GM23338 (cell line): ENCODE measurements at regions not wholly inside any gene's neighbourhood (a gene's known extent, or its start where the extent isn't known, plus 50 kb on each side); places are given as distances from the start of the nearest gene placed in this dataset.

ENCODE experiments used
- ATAC-seq: fragments of 200-7000 bp; cut with Tn5 transposase; 3 replicates; pipeline ENCODE4 v1.9.1; 2020
- DNase-seq: peaks from one replicate; pipeline ENCODE4 v3.0.0-alpha.2; 2015; ENCODE audit warnings: low spot score
- H2AFZ ChIP-seq: fragments of 200-600 bp; sonication (generic); 2 replicates; pipeline ENCODE4 v1.8.0; 2016; ENCODE audit warnings: antibody characterized with exemption, mild to moderate bottlenecking, moderate library complexity
- H3F3A ChIP-seq: fragments of 200-600 bp; sonication (generic); replicated peaks from 2 replicates; pipeline ENCODE4 v1.8.0; 2017; ENCODE audit warnings: antibody characterized with exemption, mixed run types, low read depth
- H3K27ac ChIP-seq: fragments of 200-600 bp; sonication (generic); 2 replicates; pipeline ENCODE4 v1.6.1; 2016; ENCODE audit warnings: low read depth
- H3K27me3 ChIP-seq: fragments of 200-600 bp; sonication (generic); 2 replicates; pipeline ENCODE4 v1.8.0; 2016; ENCODE audit warnings: mild to moderate bottlenecking, mixed run types, moderate library complexity; ENCODE audit not compliant: insufficient read depth
- H3K36me3 ChIP-seq: fragments of 200-600 bp; sonication (generic); 2 replicates; pipeline ENCODE4 v1.8.0; 2016; ENCODE audit warnings: mild to moderate bottlenecking; ENCODE audit not compliant: insufficient read depth
- H3K4me1 ChIP-seq: fragments of 200-600 bp; sonication (generic); 2 replicates; pipeline ENCODE4 v1.8.0; 2016; ENCODE audit warnings: mild to moderate bottlenecking, moderate library complexity; ENCODE audit not compliant: insufficient read depth
- H3K4me2 ChIP-seq: fragments of 200-600 bp; sonication (generic); 2 replicates; pipeline ENCODE4 v1.7.1; 2017; ENCODE audit warnings: mixed run types
- H3K4me3 ChIP-seq: fragments of 200-600 bp; sonication (generic); 2 replicates; pipeline ENCODE4 v1.6.1; 2016; ENCODE audit warnings: mixed run types
- H3K79me2 ChIP-seq: fragments of 200-600 bp; sonication (generic); replicated peaks from 2 replicates; pipeline ENCODE4 v1.8.0; 2017; ENCODE audit warnings: mild to moderate bottlenecking; ENCODE audit not compliant: insufficient read depth
- H3K9me2 ChIP-seq: fragments of 200-600 bp; sonication (generic); 2 replicates; pipeline ENCODE4 v1.8.0; 2017; ENCODE audit not compliant: insufficient read depth
- H4K20me1 ChIP-seq: fragments of 200-600 bp; sonication (generic); replicated peaks from 2 replicates; pipeline ENCODE4 v1.8.0; 2017; ENCODE audit warnings: mild to moderate bottlenecking; ENCODE audit not compliant: insufficient read depth
- H3K27ac Mint-ChIP-seq: 2 replicates; pipeline ENCODE4 v1.8.0; 2020; ENCODE audit warnings: inconsistent platforms, mild to moderate bottlenecking, moderate library complexity, mixed read lengths
- H3K27me3 Mint-ChIP-seq: 3 replicates; pipeline ENCODE4 v1.8.0; 2022; ENCODE audit warnings: low read depth, mild to moderate bottlenecking, moderate library complexity, mixed read lengths, inconsistent platforms; ENCODE audit not compliant: insufficient read depth, poor library complexity
- H3K36me3 Mint-ChIP-seq: 3 replicates; pipeline ENCODE4 v1.8.0; 2021; ENCODE audit warnings: low read depth, mild to moderate bottlenecking, inconsistent platforms, moderate library complexity, mixed read lengths
- H3K4me1 Mint-ChIP-seq: 3 replicates; pipeline ENCODE4 v1.8.0; 2020; ENCODE audit warnings: mild to moderate bottlenecking, inconsistent platforms, mixed read lengths
- H3K4me3 Mint-ChIP-seq: 3 replicates; pipeline ENCODE4 v1.8.0; 2021; ENCODE audit warnings: moderate library complexity, mild to moderate bottlenecking, inconsistent platforms, mixed read lengths
- H3K9me3 Mint-ChIP-seq: 3 replicates; pipeline ENCODE4 v1.8.0; 2020; ENCODE audit warnings: moderate library complexity, mild to moderate bottlenecking, inconsistent platforms, mixed read lengths
- CTCF ChIP-seq, 2 experiments: fragments of 200-600 bp in 1 of 2; sonication (generic) in 1 of 2; conservative IDR thresholded peaks; 2 replicates each; pipeline versions ENCODE4 v1.5.1 to v1.6.1; 2016 to 2017; ENCODE audit warnings: antibody characterized with exemption in 2 of 2, low read depth in 2 of 2, mild to moderate bottlenecking in 2 of 2, moderate library complexity in 1 of 2
- EZH2 ChIP-seq: fragments of 200-600 bp; sonication (generic); IDR thresholded peaks from one replicate; pipeline ENCODE4 v1.8.0; 2017; ENCODE audit warnings: antibody characterized with exemption, mild to moderate bottlenecking, low read depth; ENCODE audit not compliant: unreplicated experiment
- NANOG ChIP-seq: IDR thresholded peaks from 2 replicates; pipeline ENCODE4 v1.6.1; 2016; ENCODE audit warnings: antibody characterized with exemption, borderline replicate concordance
- STAT1 ChIP-seq: IDR thresholded peaks from one replicate; pipeline ENCODE4 v1.6.1; 2016; ENCODE audit warnings: antibody characterized with exemption; ENCODE audit not compliant: unreplicated experiment
- ZNF114 ChIP-seq: fragments of 250-450 bp; sonication (Bioruptor Pico); IDR thresholded peaks from 2 replicates; pipeline ENCODE4 v1.5.0; 2020; ENCODE audit warnings: mild to moderate bottlenecking, moderate library complexity
- TF ChIP-seq, protein P1 (sequence below): IDR thresholded peaks from 2 replicates; pipeline ENCODE4 v1.6.1; 2016; ENCODE audit warnings: antibody characterized with exemption
- TF ChIP-seq, protein P2 (sequence below): fragments of 250-450 bp; sonication (Bioruptor Pico); IDR thresholded peaks from 2 replicates; pipeline ENCODE4 v1.5.0; 2020; ENCODE audit warnings: mild to moderate bottlenecking, moderate library complexity

- Mint-ChIP-seq H3K4me3 (no peak overlapping the region), H3K27me3 (peaks cover 1% of the 10 kb centered on the region), H3K27ac (no peak overlapping the region), H3K36me3 (0 out of 3 replicates have a peak, but pooled peaks cover 5% of the 10 kb centered on the region), H3K4me1 (0 out of 3 replicates have a peak, but pooled peaks cover 4% of the 10 kb centered on the region), H3K9me3 (no peaks in the 10 kb centered on the region; the same call in 2 of the 3 replicates)
- TF ChIP-seq NANOG: no peak
- TF ChIP-seq, protein P1, sequence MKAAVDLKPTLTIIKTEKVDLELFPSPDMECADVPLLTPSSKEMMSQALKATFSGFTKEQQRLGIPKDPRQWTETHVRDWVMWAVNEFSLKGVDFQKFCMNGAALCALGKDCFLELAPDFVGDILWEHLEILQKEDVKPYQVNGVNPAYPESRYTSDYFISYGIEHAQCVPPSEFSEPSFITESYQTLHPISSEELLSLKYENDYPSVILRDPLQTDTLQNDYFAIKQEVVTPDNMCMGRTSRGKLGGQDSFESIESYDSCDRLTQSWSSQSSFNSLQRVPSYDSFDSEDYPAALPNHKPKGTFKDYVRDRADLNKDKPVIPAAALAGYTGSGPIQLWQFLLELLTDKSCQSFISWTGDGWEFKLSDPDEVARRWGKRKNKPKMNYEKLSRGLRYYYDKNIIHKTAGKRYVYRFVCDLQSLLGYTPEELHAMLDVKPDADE: no peak
- no peak for TF ChIP-seq CTCF (conservative IDR thresholded peaks at IDR 0.05; ENCODE audit: low read depth in 2 of 2)
- TF ChIP-seq STAT1: no peak
- Histone ChIP-seq H4K20me1 (no peaks in the 10 kb centered on the region), H3K9me2 (no peaks in the 10 kb centered on the region), H2AFZ (no peak overlapping the region), H3K27ac (no peak overlapping the region), H3K4me2 (no peak overlapping the region), H3F3A (no peaks in the 10 kb centered on the region), H3K4me3 (no peak overlapping the region), H3K36me3 (no peaks in the 10 kb centered on the region), H3K79me2 (no peaks in the 10 kb centered on the region), H3K27me3 (no peaks in the 10 kb centered on the region), H3K4me1 (no peaks in the 10 kb centered on the region)
- ATAC-seq (no peak), DNase-seq (no peak)
Measured at GRCh38 chrX:6732101-6732500, 197.2 kb upstream of the VCX3A start.

- Histone ChIP-seq H3K79me2 (no peaks in the 10 kb centered on the region), H3F3A (no peaks in the 10 kb centered on the region), H3K27me3 (no peaks in the 10 kb centered on the region), H3K4me2 (no peak overlapping the region), H3K4me3 (no peak overlapping the region), H3K36me3 (no peaks in the 10 kb centered on the region), H3K4me1 (no peaks in the 10 kb centered on the region), H2AFZ (peak overlapping the region; percentile 38; the same call in 1 of the 2 replicates), H4K20me1 (no peaks in the 10 kb centered on the region), H3K27ac (no peak overlapping the region), H3K9me2 (no peaks in the 10 kb centered on the region)
- H3K27me3 Mint-ChIP-seq: peaks cover 1% of the 10 kb centered on the region
- DNase-seq (no peak), ATAC-seq (no peak)
- TF ChIP-seq, protein P2, sequence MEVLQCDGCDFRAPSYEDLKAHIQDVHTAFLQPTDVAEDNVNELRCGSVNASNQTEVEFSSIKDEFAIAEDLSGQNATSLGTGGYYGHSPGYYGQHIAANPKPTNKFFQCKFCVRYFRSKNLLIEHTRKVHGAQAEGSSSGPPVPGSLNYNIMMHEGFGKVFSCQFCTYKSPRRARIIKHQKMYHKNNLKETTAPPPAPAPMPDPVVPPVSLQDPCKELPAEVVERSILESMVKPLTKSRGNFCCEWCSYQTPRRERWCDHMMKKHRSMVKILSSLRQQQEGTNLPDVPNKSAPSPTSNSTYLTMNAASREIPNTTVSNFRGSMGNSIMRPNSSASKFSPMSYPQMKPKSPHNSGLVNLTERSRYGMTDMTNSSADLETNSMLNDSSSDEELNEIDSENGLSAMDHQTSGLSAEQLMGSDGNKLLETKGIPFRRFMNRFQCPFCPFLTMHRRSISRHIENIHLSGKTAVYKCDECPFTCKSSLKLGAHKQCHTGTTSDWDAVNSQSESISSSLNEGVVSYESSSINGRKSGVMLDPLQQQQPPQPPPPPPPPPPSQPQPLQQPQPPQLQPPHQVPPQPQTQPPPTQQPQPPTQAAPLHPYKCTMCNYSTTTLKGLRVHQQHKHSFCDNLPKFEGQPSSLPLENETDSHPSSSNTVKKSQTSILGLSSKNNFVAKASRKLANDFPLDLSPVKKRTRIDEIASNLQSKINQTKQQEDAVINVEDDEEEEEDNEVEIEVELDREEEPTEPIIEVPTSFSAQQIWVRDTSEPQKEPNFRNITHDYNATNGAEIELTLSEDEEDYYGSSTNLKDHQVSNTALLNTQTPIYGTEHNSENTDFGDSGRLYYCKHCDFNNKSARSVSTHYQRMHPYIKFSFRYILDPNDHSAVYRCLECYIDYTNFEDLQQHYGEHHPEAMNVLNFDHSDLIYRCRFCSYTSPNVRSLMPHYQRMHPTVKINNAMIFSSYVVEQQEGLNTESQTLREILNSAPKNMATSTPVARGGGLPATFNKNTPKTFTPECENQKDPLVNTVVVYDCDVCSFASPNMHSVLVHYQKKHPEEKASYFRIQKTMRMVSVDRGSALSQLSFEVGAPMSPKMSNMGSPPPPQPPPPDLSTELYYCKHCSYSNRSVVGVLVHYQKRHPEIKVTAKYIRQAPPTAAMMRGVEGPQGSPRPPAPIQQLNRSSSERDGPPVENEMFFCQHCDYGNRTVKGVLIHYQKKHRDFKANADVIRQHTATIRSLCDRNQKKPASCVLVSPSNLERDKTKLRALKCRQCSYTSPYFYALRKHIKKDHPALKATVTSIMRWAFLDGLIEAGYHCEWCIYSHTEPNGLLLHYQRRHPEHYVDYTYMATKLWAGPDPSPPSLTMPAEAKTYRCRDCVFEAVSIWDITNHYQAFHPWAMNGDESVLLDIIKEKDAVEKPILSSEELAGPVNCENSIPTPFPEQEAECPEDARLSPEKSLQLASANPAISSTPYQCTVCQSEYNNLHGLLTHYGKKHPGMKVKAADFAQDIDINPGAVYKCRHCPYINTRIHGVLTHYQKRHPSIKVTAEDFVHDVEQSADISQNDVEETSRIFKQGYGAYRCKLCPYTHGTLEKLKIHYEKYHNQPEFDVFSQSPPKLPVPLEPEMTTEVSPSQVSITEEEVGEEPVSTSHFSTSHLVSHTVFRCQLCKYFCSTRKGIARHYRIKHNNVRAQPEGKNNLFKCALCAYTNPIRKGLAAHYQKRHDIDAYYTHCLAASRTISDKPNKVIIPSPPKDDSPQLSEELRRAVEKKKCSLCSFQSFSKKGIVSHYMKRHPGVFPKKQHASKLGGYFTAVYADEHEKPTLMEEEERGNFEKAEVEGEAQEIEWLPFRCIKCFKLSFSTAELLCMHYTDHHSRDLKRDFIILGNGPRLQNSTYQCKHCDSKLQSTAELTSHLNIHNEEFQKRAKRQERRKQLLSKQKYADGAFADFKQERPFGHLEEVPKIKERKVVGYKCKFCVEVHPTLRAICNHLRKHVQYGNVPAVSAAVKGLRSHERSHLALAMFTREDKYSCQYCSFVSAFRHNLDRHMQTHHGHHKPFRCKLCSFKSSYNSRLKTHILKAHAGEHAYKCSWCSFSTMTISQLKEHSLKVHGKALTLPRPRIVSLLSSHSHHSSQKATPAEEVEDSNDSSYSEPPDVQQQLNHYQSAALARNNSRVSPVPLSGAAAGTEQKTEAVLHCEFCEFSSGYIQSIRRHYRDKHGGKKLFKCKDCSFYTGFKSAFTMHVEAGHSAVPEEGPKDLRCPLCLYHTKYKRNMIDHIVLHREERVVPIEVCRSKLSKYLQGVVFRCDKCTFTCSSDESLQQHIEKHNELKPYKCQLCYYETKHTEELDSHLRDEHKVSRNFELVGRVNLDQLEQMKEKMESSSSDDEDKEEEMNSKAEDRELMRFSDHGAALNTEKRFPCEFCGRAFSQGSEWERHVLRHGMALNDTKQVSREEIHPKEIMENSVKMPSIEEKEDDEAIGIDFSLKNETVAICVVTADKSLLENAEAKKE: no peak
- no peak for TF ChIP-seq EZH2
- TF ChIP-seq ZNF114: no peak
- no peaks in the 10 kb centered on the region; the same call in 2 of the 3 replicates for H3K9me3 Mint-ChIP-seq
- peak overlapping the region; percentile 47; the same call in 1 of the 2 replicates for H3K27ac Mint-ChIP-seq
- H3K4me3 Mint-ChIP-seq: no peak overlapping the region
- H3K36me3 Mint-ChIP-seq: 0 out of 3 replicates have a peak, but pooled peaks cover 5% of the 10 kb centered on the region
- H3K4me1 Mint-ChIP-seq: 0 out of 3 replicates have a peak, but pooled peaks cover 4% of the 10 kb centered on the region
Measured at GRCh38 chrX:6729626-6730025, 194.7 kb upstream of the VCX3A start.
